Ishikawa (cell line): ENCODE measurements at regions not wholly inside any gene's neighbourhood (a gene's known extent, or its start where the extent isn't known, plus 50 kb on each side); places are given as distances from the start of the nearest gene placed in this dataset.

Experiments
- CREB1 ChIP-seq: IDR thresholded peaks from 2 replicates; pipeline ENCODE4 v1.6.1; 2012; ENCODE audit warnings: low read depth
- EGR1 ChIP-seq: IDR thresholded peaks from 2 replicates; pipeline ENCODE4 v1.6.1; 2012
- EP300 ChIP-seq: IDR thresholded peaks from 2 replicates; pipeline ENCODE4 v1.6.1; 2012; ENCODE audit warnings: borderline replicate concordance
- FOXM1 ChIP-seq: IDR thresholded peaks from 2 replicates; pipeline ENCODE4 v1.6.1; 2012; ENCODE audit warnings: low read depth, borderline replicate concordance
- RAD21 ChIP-seq: IDR thresholded peaks from 2 replicates; pipeline ENCODE4 v1.6.1; 2012; ENCODE audit warnings: low read depth
- REST ChIP-seq: IDR thresholded peaks from 2 replicates; pipeline ENCODE4 v1.6.1; 2012; ENCODE audit warnings: low read depth, mild to moderate bottlenecking
- TCF12 ChIP-seq: IDR thresholded peaks from 2 replicates; pipeline ENCODE4 v1.6.1; 2012; ENCODE audit warnings: low read depth
- TEAD4 ChIP-seq: IDR thresholded peaks from 2 replicates; pipeline ENCODE4 v1.6.1; 2012
- USF1 ChIP-seq: IDR thresholded peaks from 2 replicates; pipeline ENCODE4 v1.6.1; 2012
- YY1 ChIP-seq: IDR thresholded peaks from 2 replicates; pipeline ENCODE4 v1.6.1; 2012; ENCODE audit warnings: low read depth
- ZBTB7A ChIP-seq: IDR thresholded peaks from 2 replicates; pipeline ENCODE4 v1.6.1; 2012; ENCODE audit warnings: low read depth

GRCh38 chr1:19013826-19014548 is 57.5 kb upstream of the IFFO2 start:
- no peak for TF ChIP-seq TEAD4
- no peak for TF ChIP-seq EP300
- TF ChIP-seq RAD21, result no peak
- TF ChIP-seq YY1, result no peak
- no peak for TF ChIP-seq USF1
- no peak for TF ChIP-seq CREB1
- TF ChIP-seq ZBTB7A, result no peak
- TF ChIP-seq REST, result no peak
- no peak for TF ChIP-seq TCF12
- TF ChIP-seq EGR1, result no peak
- TF ChIP-seq FOXM1, result no peak
